HG02943 (cell line): ENCODE measurements at regions not wholly inside any gene's neighbourhood (a gene's known extent, or its start where the extent isn't known, plus 50 kb on each side); places are given as distances from the start of the nearest gene placed in this dataset.
"Not testable (repeated sequence)": the region's sequence is repeated elsewhere in the genome, so short reads cannot be mapped to it uniquely, and the experiment has no call there.

Experiments used
- ATAC-seq: cut with Tn5 transposase; IDR thresholded peaks from one replicate; pipeline ENCODE4 v1.9.1; 2021; ENCODE audit warnings: mild to moderate bottlenecking, low read depth, moderate library complexity; ENCODE audit not compliant: unreplicated experiment

- no peak for ATAC-seq
Measured at GRCh38 chr3:103532986-103533385, 1098.2 kb downstream of the ZPLD1 start.

DNA sequence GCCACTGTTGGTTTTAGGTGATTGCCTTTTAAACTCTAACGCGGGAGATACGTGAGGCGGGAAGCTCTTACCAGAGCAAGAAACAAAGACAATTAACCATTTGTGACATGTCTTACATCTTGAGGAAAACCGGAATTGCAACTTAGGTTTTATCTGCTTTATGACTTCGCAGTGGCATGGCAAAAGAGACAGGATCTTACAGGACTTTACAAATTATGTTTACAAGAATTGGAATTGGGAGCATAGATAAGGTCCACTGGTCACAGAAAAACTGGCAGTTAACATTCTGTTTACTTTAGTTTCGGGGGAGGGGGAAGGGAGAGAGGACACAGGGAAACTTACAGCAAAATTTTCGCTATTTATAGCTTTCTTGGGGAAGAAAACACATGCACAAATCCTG, 1119.6 kb downstream of the ZPLD1 start:
- no peak for ATAC-seq

DNA sequence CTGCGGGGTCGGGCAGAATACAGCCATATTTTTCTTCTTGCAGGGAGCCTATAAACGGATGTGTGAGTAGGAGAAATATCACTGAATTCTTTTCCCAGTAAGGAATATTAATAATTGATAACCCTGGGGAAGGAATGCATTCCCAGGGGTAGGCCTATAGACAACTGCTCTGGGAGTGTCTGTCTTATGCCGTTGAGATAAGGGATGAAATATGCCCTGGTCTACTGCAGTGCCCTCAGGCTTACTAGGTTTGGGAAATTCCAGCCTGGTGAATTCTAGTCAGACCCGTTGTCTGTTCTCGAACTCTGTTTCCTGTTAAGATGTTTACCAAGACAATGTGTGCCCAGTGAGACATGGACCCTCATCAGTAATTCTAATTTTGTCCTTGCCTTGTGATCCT, 1129.3 kb downstream of the ZPLD1 start:
- not testable (repeated sequence) for ATAC-seq

- ATAC-seq = no peak
Measured at GRCh38 chr3:103585809-103586208, 1151.0 kb downstream of the ZPLD1 start.

DNA sequence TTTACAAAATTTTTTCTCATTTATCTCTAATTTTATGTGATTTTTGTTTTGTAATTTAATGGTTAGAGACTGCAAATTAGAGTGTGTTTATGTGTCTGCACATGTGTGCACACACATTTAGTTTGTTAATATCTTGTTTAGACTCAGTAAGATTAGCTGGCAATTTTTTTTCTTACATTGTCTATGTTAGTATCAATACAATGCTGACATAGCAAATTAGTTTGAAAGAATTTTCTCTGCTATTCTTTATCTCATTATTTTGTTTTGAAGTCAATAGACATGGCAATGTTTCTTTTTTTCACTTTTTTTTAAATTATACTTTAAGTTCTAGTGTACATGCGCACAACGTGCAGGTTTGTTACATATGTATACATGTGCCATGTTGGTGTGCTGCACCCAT, 1155.0 kb downstream of the ZPLD1 start:
- no peak for ATAC-seq

DNA sequence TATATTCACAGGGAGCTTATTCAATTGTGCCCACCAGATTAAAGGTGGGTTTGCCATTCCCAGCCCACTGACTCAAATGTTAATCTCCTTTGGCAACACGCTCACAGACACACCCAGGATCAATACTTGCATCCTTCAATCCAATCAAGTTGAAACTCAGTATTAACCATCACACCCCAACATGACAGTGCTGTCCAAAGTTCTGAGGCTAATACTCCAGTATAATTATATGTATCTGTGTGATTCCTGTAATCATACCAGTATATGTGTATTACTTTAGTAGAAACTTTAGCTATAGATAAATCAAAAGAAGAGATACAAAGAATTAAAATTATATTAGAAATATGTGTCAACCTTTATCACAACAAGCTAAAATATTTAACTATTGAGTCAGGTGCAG, 1166.0 kb downstream of the ZPLD1 start:
- no peak for ATAC-seq

- no peak for ATAC-seq
Measured at GRCh38 chr3:103601666-103602065, 1166.9 kb downstream of the ZPLD1 start.

DNA sequence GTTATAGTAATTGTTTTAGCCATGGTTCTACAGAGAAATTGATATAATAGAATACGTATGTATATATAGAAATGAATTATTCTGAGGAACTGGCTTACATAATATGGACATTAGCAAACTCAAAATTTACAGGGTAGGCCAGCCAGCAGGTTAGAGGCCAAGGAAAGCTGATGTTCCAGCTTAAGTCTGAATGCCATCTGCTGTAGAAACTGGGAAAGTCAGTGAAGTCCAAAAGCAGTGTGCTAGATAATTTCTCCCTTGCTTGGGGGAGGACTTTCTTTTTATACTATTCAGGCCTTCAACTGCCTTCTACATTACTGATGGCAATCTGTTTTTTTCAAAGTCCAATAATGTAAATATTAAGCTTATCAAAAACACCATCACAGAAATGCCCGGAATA, 1174.7 kb downstream of the ZPLD1 start:
- no peak for ATAC-seq

- no peak for ATAC-seq
Measured at GRCh38 chr3:103613397-103614156, 1178.8 kb downstream of the ZPLD1 start.

DNA sequence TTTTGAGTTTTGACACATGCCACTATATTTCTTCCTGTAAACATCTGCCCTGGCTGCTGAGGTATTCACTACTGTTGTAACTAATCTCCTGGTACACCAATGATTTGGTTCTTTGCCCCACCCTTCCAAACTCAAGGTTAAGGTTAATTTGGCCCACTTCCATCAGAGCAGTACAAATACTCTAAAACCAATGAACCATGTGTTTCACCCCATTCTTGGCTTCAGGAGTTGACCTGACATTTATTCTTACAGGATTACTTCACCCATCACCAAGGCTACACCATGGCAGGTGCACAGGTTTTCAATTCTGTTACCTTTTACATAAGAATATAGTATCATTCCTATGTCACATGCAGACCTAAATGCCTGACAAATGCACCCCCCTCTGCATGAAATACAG, 1179.9 kb downstream of the ZPLD1 start:
- ATAC-seq = no peak

DNA sequence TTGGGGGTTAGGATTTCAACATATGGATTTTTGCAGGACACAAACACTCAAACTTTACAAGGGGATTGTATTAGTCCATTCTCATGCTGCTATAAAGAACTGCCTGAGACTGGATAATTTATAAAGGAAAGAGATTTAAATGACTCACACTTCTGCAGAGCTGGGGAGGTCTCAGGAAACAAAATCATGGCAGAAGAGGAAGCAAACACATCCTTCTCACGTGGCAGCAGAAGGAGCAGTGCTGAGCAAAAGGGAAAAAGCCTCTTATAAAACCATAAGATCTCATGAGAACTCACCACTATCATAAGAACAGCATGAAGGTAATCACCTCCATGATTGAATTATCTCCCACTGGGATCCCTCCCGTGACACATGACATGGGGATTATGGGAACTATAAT, 1183.1 kb downstream of the ZPLD1 start:
- no peak for ATAC-seq

- no peak for ATAC-seq
Measured at GRCh38 chr3:103624271-103624670, 1189.5 kb downstream of the ZPLD1 start.

DNA sequence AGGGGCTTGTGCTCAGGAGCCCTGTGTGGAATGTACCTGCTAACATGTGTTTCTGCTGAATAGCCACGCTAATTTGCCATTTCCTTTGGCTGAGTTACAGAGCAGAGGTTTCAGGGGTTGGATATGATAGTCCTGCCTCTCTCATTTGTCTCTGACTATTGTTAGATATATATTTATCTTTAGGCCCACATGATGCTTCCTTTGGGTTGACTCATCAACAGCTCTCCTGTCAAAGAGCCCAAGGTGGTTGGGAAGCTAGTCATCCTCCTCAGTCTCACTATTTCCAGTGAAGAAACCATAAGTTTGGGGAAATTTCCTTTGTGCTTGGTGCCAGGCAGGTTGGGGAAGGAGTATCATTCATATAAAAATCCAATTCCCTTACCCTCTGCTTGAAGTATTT, 1194.6 kb downstream of the ZPLD1 start:
- no peak for ATAC-seq

GRCh38 chr3:103644450-103644849, 1209.6 kb downstream of the ZPLD1 start:
- no peak for ATAC-seq

DNA sequence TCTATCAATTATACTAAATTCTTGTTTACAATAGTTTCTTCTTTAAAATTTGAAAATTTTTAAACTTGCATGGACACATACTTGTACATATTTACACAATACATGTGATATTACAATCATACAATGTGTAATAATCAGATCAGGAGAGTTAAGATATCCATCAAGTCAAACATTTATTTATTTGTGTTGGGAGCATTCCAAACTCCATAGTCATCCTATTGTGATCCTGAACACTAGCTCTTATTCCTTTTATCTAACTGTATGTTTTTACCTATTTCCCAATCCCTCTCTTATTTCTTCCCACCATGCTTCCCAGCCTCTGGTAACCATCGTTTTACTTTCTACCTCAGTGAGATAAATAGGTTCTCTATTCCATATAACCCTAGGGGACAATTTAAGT, 1219.2 kb downstream of the ZPLD1 start:
- no peak for ATAC-seq

DNA sequence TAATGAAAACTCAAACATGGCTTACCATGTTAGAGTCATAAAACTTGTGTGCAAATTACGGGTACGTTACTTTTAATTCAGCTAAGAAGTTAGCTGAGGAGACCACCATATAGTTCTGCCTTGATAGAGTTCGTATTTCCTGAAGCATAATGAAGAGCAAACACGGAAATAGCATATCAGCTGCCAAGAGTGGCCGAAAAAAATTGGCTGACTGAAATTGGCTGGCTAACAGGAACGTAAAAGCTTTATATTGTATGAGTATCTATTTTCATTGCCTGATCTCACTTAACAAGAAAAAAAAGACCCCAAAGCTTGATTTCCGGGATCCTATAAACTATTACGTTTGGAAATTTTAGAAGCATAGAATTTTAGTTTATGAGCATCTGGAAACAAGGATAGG, 1222.9 kb downstream of the ZPLD1 start:
- no peak for ATAC-seq

DNA sequence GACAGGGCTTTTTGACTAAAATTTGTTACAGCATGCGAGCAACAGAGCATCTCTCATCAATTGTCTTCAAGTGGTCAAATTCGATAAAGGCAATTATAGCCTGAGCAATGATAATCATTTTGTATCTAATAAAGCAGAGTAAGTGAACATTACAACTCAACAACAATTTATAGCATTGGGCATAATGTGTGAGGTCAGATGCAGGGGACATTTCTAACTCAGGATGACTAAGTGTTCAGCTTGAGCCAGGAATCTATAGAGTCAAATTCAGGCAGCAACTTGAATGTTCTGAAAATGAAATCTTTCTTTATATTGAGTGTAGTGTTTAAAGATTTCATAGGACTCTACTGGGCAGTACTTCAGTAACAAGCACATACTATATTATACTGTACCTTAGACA, 1226.0 kb downstream of the ZPLD1 start:
- no peak for ATAC-seq

DNA sequence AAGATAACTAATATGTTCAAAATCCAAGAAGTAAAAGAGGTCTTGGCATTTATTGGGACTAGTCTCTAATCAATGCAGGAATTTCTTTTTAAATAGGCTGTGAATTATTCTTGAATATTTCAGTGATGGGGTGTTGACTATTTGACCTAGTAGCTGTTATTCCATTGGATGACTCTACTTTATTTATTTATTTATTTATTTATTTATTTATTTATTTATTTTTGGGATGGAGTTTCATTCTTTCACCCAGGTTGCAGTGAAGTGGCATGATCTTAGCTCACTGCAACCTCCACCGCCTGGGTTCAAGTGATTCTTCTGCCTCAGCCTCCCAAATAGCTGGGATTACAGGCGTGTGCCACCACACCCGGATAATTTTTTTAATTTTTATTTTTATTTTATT, 1227.8 kb downstream of the ZPLD1 start:
- ATAC-seq = no peak

DNA sequence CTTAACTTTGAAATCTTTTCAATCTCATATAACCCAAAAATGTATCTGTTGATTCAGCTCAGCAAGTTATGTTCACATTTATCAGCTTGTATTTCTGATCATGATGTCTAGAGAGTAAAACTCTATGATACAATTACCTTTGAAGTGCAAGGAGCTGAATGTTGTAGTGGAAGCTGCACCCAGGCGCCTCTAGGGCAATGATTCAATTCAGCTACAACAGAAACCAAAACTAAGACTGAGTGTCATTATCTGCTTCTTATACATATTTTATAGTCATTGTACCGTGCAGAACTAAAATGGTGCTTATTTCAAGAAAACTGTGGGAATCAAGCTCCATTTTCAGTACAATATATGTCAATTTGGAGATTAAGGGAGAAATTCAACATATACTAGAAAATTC, 1237.5 kb downstream of the ZPLD1 start:
- ATAC-seq = no peak

DNA sequence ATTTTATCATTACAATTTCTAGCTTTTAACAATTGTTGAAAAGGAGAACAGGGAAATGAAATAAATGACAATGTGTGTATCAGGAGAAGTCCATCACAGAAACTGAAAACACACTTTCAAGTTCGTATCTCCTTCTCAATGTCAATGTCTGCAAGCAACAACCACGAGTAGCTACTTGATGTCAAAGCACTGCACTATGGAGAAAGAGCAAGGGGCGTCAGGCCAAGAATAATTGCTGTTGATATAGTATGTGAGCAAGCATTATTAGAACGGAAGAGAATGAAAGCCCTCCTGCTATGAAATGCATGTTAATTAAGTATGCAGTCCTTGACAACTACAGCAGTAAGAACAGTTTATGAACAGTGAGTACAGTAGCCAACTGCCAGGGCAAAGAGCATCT, 1250.1 kb downstream of the ZPLD1 start:
- ATAC-seq = no peak

DNA sequence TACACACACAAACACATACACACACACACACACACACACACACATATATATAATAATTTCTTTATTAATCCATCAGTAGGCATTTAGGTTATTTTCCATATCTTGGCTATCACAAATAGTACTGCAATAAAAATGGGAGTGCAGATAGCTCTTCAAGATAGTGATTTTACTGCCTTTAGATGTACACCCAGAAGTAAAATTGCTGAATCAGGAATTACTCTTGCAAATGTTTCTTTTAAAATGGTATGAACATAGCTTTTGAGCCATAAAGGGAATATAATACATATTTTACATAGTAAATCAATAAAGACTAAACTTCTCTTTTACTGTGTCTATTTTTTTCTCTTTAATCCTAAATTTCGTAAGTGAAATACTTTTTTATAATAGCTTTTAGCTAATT, 1251.1 kb downstream of the ZPLD1 start:
- ATAC-seq = no peak

DNA sequence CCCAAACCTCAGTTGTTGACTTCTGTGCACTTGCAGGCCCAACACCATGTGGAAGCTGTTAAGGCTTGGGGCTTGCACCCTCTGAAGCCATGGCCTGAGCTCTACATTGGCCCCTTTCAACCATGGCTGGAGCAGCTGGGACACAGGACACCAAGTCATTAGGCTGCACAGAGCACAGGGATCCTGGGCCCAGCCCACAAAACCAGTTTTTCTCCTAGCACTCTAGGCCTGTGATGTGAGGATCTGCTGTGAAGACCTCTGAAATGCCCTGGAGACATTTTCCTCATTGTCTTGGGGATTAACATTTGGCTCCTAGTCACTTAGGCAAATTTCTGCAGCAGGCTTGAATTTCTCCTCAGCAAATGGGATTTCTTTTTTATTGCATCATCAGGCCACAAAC, 1255.7 kb downstream of the ZPLD1 start:
- ATAC-seq = no peak

- ATAC-seq = no peak
Measured at GRCh38 chr3:103693831-103694230, 1259.0 kb downstream of the ZPLD1 start.
